Esophagus (tissue), 2 donors: ENCODE measurements at regions not wholly inside any gene's neighbourhood (a gene's known extent, or its start where the extent isn't known, plus 50 kb on each side); places are given as distances from the start of the nearest gene placed in this dataset.
"Not testable (repeated sequence)": the region's sequence is repeated elsewhere in the genome, so short reads cannot be mapped to it uniquely, and the experiment has no call there.

Source experiments
- H3K27ac ChIP-seq, 2 donors: one replicate each; pipeline ENCODE4 v1.5.1; 2013; ENCODE audit warnings: low read depth in 2 of 2, mild to moderate bottlenecking in 2 of 2, inconsistent platforms in 1 of 2, low read length in 1 of 2, moderate library complexity in 1 of 2
- H3K27me3 ChIP-seq, 2 donors: one replicate each; pipeline ENCODE4 v1.6.1; 2013; ENCODE audit warnings: low read length in 2 of 2, control low read depth in 1 of 2, mild to moderate bottlenecking in 1 of 2; ENCODE audit not compliant: insufficient read depth in 2 of 2, control insufficient read depth in 1 of 2
- H3K36me3 ChIP-seq, 2 donors: one replicate each; pipeline ENCODE4 v1.6.1; 2013; ENCODE audit warnings: low read length in 1 of 2; ENCODE audit not compliant: control insufficient read depth in 2 of 2, insufficient read depth in 2 of 2
- H3K4me1 ChIP-seq, 2 donors: one replicate each; pipeline ENCODE4 v1.6.1; 2013; ENCODE audit warnings: low read length in 1 of 2; ENCODE audit not compliant: control insufficient read depth in 2 of 2, insufficient read depth in 2 of 2
- H3K4me3 ChIP-seq, 2 donors: one replicate each; pipeline ENCODE4 v1.5.1; 2013; ENCODE audit warnings: low read length in 2 of 2, mild to moderate bottlenecking in 2 of 2, low read depth in 1 of 2, moderate library complexity in 1 of 2
- H3K9me3 ChIP-seq, 2 donors: one replicate each; pipeline ENCODE4 v1.6.1; 2013; ENCODE audit warnings: mild to moderate bottlenecking in 2 of 2, low read depth in 1 of 2, low read length in 1 of 2, moderate library complexity in 1 of 2; ENCODE audit not compliant: control insufficient read depth in 2 of 2, insufficient read depth in 1 of 2
- WGBS, 2 donors: extraction: QIAGEN DNeasy Blood & Tissue Kit; methylation state at CpG; one replicate each; pipeline ENCODE4 v1.1.7; 2013; 5-methylcytosine and 5-hydroxymethylcytosine counted together
- donor health status: healthy with polysubstance abuse.
- donor health status: Bipolar disorder and iron deficiency.

DNA sequence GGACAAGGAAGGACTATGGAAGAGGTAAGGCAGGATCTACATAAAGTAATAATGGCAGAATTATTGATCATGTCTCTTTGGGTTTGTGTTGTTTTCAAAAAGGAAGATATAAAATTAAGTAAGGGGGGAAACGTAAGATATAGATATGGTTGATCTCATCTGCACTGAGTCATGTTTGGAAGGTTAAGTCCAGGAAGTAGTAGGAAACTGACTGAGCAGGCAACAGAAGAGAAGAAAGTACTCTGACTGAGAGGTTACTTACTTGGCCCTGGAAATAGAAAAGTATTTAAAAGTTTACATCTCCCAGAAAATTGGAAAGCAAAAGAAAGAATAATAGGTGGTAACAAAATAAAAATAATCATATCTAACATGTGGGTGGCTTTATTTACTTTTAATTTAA lies 405.3 kb upstream of the RGMB start:
- H3K4me3 ChIP-seq, result no peak overlapping the region
- H3K4me1 ChIP-seq, result no peaks in the 10 kb centered on the region
- no peak overlapping the region for H3K27ac ChIP-seq
- WGBS, 2 donors, result 67 to 70% methylated on average over 1 of the region's 1 CpG
- no peaks in the 10 kb centered on the region for H3K9me3 ChIP-seq
- no peaks in the 10 kb centered on the region for H3K36me3 ChIP-seq
- no peaks in the 10 kb centered on the region for H3K27me3 ChIP-seq

DNA sequence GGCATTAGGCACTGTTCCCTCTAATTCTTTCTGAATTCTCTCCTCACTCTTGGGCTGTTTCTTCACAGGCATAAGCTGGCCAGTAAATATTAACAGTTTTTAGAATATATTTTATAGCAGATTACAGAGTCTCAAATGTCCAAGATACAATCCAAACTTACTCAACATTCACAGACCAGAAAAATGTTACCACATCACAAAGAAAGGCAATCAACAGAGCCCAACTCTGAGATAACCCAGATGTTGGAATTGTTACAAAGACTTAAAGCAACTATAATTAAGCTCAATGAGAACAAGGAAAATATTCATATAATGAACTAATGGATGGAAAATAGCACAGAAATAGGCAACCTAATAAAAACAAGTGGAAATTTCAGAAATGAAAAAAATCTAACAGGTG lies 401.1 kb upstream of the RGMB start:
- no peaks in the 10 kb centered on the region for H3K36me3 ChIP-seq
- no peaks in the 10 kb centered on the region for H3K9me3 ChIP-seq
- H3K4me3 ChIP-seq, result no peak overlapping the region
- no peaks in the 10 kb centered on the region for H3K27me3 ChIP-seq
- no peak overlapping the region for H3K27ac ChIP-seq
- H3K4me1 ChIP-seq, result no peaks in the 10 kb centered on the region

DNA sequence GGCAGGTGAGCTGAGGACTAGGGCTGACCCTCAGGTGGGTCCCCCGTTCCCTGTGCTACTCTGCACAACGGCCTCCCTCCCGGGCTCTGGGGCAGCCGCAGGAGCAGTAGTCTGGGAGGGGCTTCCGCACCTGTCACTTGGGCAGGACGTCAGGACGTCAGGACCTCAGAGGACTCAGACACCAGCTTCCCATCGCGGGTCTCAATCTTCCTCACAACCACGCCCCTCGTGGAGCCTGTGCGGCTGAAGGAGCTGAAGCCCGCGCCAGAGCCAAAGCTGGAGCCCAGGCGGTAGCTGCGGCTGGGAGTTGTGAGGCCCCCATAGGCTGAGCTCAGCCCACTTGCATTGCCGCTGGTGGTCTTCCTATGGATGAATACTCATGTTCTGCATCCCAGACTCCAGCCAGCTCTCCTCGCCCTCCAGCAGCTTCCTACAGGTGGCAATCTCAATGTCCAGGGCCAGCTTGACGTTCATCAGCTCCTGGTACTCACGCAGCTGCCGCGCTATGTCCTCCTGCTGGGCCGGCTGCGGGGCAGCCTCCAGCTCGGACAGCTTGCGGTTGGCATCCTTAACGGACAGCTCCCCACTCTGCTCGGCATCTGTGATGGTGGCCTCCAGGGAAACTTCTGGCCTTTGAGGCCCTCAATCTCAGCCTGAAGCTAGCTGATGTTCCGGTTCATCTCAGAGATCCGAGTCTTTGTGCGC lies 381.4 kb upstream of the RGMB start:
- H3K27ac ChIP-seq, result no peak overlapping the region
- H3K4me3 ChIP-seq, result no peak overlapping the region
- no peaks in the 10 kb centered on the region for H3K27me3 ChIP-seq
- 94 to 96% methylated on average over 31 of the region's 31 CpGs for WGBS, 2 donors
- no peaks in the 10 kb centered on the region for H3K36me3 ChIP-seq
- H3K4me1 ChIP-seq, result no peaks in the 10 kb centered on the region
- H3K9me3 ChIP-seq, result no peaks in the 10 kb centered on the region

DNA sequence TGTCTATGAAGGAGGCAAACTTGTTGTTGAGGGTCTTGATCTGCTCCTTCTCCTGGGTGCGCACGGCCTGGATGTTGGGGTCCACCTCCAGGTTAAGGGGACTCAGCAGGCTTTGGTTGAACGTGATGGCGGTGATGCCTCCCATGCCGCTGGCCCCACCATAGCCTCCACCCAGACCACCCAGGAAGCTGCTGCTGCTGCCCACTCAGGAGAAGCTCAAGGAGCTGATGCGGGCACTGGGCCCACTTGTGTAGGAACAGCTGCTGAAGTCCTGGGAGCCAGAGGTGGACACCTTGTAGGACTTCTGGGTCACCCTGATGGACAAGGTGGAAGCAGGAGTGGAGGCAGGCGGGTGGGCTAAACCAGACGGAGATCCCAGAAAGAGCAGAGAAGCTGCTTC lies 380.3 kb upstream of the RGMB start:
- not testable (repeated sequence) for H3K27ac ChIP-seq, H3K4me1 ChIP-seq, H3K36me3 ChIP-seq, H3K9me3 ChIP-seq, H3K4me3 ChIP-seq, H3K27me3 ChIP-seq
- 90 to 94% methylated on average over 8 of the region's 8 CpGs for WGBS, 2 donors

DNA sequence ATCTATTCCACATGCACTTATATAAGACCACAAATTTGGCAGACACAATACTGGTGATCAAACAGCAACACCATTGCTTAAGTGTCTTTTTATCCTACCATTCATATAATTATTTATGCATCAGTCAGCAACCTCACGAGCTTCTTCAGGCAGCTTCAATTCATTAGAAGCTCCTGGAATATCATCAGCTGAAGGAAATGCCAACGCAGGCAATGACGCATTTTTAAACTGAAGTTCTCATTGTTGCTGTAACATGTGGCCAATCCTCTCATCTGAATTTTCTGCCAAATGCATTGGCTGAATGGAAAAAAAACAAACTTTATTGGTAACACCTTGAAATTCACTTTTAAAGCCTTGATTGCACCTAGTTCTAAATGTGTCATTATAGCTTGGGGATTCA lies 376.4 kb upstream of the RGMB start:
- no peaks in the 10 kb centered on the region for H3K9me3 ChIP-seq
- H3K27me3 ChIP-seq, result no peaks in the 10 kb centered on the region
- WGBS, 2 donors, result 64 to 67% methylated on average over 3 of the region's 3 CpGs

DNA sequence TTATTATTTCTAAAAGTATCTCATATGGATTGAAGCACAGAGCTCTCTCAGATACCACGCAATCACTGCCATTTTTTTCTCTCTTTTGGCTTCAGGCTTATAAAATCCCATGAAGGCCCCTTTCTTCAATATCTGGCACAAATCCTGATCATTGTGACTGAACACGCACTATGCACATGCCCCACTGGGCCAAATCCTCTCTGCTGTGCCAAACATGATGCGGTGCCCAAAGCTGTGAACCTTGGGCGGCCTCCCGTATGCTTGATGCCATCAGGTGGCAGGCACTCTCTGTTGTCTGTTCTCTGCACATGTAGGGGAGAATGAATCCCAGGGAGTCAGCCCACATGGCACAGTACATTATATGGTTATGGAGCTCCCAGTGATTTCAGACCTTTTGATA lies 375.0 kb upstream of the RGMB start:
- 79 to 83% methylated on average over 5 of the region's 5 CpGs for WGBS, 2 donors

More for the DNA sequence above, 376.4 kb upstream of the RGMB start:
- Histone ChIP-seq H3K4me3 (no peak overlapping the region), H3K27ac (no peak overlapping the region), H3K36me3 (no peaks in the 10 kb centered on the region), H3K4me1 (no peaks in the 10 kb centered on the region)

DNA sequence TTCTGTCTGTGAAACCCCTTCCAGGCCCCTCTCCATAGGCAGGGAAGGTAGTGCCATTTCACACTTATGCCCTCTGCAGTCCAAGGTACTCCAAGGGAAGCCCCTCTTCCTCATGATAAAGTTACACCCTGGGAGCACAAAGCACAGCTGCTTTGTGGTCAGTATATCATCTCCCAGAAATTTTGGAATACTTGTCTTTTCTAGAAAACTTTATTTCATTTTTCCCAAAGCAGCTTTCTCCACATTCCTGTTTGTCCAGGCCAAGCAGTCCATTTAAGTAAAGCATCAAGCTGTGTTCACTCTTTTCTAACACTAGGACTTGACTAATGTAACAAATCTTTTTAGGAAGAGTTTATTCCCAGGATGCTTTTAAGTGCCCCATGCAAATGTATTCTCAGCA lies 371.8 kb upstream of the RGMB start:
- no peaks in the 10 kb centered on the region for H3K4me1 ChIP-seq
- H3K4me3 ChIP-seq, result no peak overlapping the region
- H3K27ac ChIP-seq, result no peak overlapping the region
- H3K27me3 ChIP-seq, result no peaks in the 10 kb centered on the region
- H3K36me3 ChIP-seq, result no peaks in the 10 kb centered on the region
- no peaks in the 10 kb centered on the region for H3K9me3 ChIP-seq

More for the DNA sequence above, 375.0 kb upstream of the RGMB start:
- Histone ChIP-seq H3K27ac (no peak overlapping the region), H3K36me3 (no peaks in the 10 kb centered on the region), H3K4me1 (no peaks in the 10 kb centered on the region), H3K9me3 (no peaks in the 10 kb centered on the region), H3K27me3 (no peaks in the 10 kb centered on the region), H3K4me3 (no peak overlapping the region)

DNA sequence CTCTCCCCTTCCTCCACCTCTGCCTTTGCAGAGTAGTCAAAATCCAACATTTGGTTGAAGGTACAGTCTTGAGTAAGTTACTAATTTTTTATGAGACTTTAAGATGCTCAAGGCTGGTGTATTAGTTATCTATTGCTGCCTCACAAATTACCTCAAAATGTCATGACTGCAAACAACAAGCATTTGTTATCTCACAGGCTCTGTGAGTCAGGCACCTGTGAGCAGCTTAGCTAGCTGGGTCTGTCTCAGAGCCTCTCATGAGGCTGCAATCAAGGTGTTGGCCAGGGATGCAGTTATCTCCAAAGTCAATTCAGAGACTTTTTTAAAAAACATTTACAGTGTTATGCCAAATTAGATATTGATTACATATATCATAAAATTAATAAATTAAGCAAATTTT lies 371.3 kb upstream of the RGMB start:
- Histone ChIP-seq H3K9me3 (no peaks in the 10 kb centered on the region), H3K27ac (no peak overlapping the region), H3K4me1 (no peaks in the 10 kb centered on the region), H3K27me3 (no peaks in the 10 kb centered on the region), H3K4me3 (no peak overlapping the region), H3K36me3 (no peaks in the 10 kb centered on the region)

DNA sequence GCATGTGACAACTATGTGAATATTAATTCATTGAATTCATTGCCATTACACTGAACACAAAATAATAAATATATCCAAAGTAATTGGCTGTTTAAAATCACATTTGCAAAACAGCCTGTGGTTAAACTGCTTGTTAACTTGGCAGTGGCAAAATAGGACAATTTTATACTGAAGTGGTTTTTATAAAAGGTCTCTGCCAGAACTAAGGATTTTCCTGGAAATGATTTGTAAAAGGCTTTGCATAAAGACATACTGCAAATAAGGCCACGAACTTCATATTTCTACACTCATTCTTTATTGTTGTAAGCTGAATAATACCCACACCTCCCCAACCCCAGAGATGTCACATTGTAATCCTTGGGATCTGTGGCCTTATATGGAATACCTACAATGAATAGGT lies 370.3 kb upstream of the RGMB start:
- Histone ChIP-seq H3K4me1 (no peaks in the 10 kb centered on the region), H3K27ac (no peak overlapping the region), H3K4me3 (no peak overlapping the region), H3K9me3 (no peaks in the 10 kb centered on the region), H3K36me3 (no peaks in the 10 kb centered on the region), H3K27me3 (no peaks in the 10 kb centered on the region)
- 34 to 50% methylated on average over 1 of the region's 1 CpG for WGBS, 2 donors

DNA sequence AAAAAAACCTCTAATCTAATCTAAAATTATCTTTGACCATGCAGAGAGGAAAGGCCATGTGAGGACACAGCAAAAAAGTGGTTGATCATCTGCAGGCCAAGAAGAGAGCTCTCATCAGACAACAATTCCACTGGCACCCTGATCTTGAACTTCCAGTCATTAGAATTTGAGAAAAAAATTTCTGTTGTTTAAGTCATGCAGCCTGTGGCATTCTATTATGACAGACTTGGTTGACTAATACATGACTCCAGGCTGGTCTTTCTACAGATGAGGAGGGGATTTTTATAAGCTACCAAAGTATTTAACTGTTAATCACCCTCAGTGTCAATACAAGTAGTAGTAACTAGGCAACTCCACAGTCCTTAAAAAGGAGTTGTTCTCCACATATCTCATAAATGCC lies 358.5 kb upstream of the RGMB start:
- H3K27ac ChIP-seq, result no peak overlapping the region
- no peaks in the 10 kb centered on the region for H3K36me3 ChIP-seq
- H3K4me1 ChIP-seq, result no peaks in the 10 kb centered on the region
- no peaks in the 10 kb centered on the region for H3K27me3 ChIP-seq
- H3K9me3 ChIP-seq, result no peaks in the 10 kb centered on the region
- no peak overlapping the region for H3K4me3 ChIP-seq
